IMR-90 (cell line): ENCODE measurements at regions not wholly inside any gene's neighbourhood (a gene's known extent, or its start where the extent isn't known, plus 50 kb on each side); places are given as distances from the start of the nearest gene placed in this dataset.

ENCODE experiments used
- ATAC-seq: fragments of 200-7000 bp; cut with Tn5 transposase; 2 replicates; pipeline ENCODE4 v1.9.1; 2020; ENCODE audit warnings: low read depth, mild to moderate bottlenecking, moderate library complexity
- BruUV-seq: library from RNA; stranded (reverse); fragments of 400-500 nt; replicated peaks from 2 replicates; lab custom pipeline; 2021; lab: Mats Ljungman, UMichigan
- CTCF ChIA-PET: fragments of 300-600 bp; formaldehyde crosslinking; extraction: SDS; loops from one replicate; lab custom pipeline; 2021; ENCODE audit warnings: antibody characterized with exemption; lab: Yijun Ruan, JAX
- POLR2A ChIA-PET: fragments of 300-600 bp; sonication (Branson Sonifier 250); formaldehyde crosslinking; loops from one replicate; lab custom pipeline; 2022; ENCODE audit warnings: antibody characterized with exemption; ENCODE audit not compliant: unreplicated experiment; lab: Charles Lee
- DNase-seq: peaks from one replicate; pipeline ENCODE4 v3.0.0; 2013
- H2AFZ ChIP-seq: replicated peaks from 2 replicates; pipeline ENCODE3; 2013; ENCODE audit warnings: low read length, mild to moderate bottlenecking; ENCODE audit not compliant: poor library complexity
- H2AK5ac ChIP-seq: 2 replicates; pipeline ENCODE4 v1.6.1; 2013; ENCODE audit warnings: low read depth, low read length, inconsistent platforms
- H2AK9ac ChIP-seq: replicated peaks from 2 replicates; pipeline ENCODE3; 2013; ENCODE audit warnings: mild to moderate bottlenecking, low read depth, low read length, moderate library complexity; ENCODE audit not compliant: poor library complexity
- H2BK120ac ChIP-seq: 2 replicates; pipeline ENCODE4 v1.6.1; 2013; ENCODE audit warnings: low read depth, low read length, inconsistent platforms
- H2BK15ac ChIP-seq: 3 replicates; pipeline ENCODE4 v1.6.1; 2013; ENCODE audit warnings: low read depth, low read length, inconsistent platforms
- H2BK20ac ChIP-seq: 2 replicates; pipeline ENCODE4 v1.6.1; 2013; ENCODE audit warnings: low read depth, mild to moderate bottlenecking, inconsistent platforms, low read length, moderate library complexity
- H2BK5ac ChIP-seq: 2 replicates; pipeline ENCODE4 v1.6.1; 2013; ENCODE audit warnings: mild to moderate bottlenecking, low read depth, low read length, inconsistent platforms; ENCODE audit not compliant: poor library complexity, severe bottlenecking
- H3K14ac ChIP-seq: replicated peaks from 2 replicates; pipeline ENCODE4 v1.6.1; 2013; ENCODE audit warnings: low read depth, low read length, inconsistent platforms
- H3K18ac ChIP-seq: 2 replicates; pipeline ENCODE4 v1.6.1; 2013; ENCODE audit warnings: low read depth, low read length, control low read depth
- H3K23ac ChIP-seq: 2 replicates; pipeline ENCODE4 v1.6.1; 2013; ENCODE audit warnings: low read depth, low read length, inconsistent platforms
- H3K27ac ChIP-seq: 2 replicates; pipeline ENCODE4 v1.5.1; 2013; ENCODE audit warnings: mild to moderate bottlenecking, control low read depth, low read length; ENCODE audit not compliant: insufficient read depth
- H3K27me3 ChIP-seq: 2 replicates; pipeline ENCODE4 v1.6.1; 2013; ENCODE audit warnings: low read length; ENCODE audit not compliant: control insufficient read depth, insufficient read depth
- H3K36me3 ChIP-seq: 2 replicates; pipeline ENCODE4 v1.6.1; 2013; ENCODE audit warnings: low read length, mixed read lengths; ENCODE audit not compliant: control insufficient read depth, insufficient read depth
- H3K4ac ChIP-seq: 2 replicates; pipeline ENCODE4 v1.6.1; 2013; ENCODE audit warnings: low read depth, low read length, inconsistent platforms
- H3K4me1 ChIP-seq: 2 replicates; pipeline ENCODE4 v1.6.1; 2013; ENCODE audit warnings: low read length, mixed read lengths; ENCODE audit not compliant: control insufficient read depth, insufficient read depth
- H3K4me2 ChIP-seq: 2 replicates; pipeline ENCODE4 v1.6.1; 2013; ENCODE audit warnings: low read depth, mild to moderate bottlenecking, control low read depth, low read length, moderate library complexity
- H3K4me3 ChIP-seq: 2 replicates; pipeline ENCODE4 v1.5.1; 2013; ENCODE audit warnings: low read depth, mild to moderate bottlenecking, control low read depth, low read length, moderate library complexity; ENCODE audit not compliant: insufficient read depth
- H3K56ac ChIP-seq: 2 replicates; pipeline ENCODE4 v1.6.1; 2013; ENCODE audit warnings: low read length, inconsistent platforms; ENCODE audit not compliant: insufficient read depth; ENCODE audit errors: extremely low read depth
- H3K79me1 ChIP-seq, 2 experiments: 2 replicates each; pipeline ENCODE4 v1.6.1; 2013; ENCODE audit warnings: low read length in 2 of 2, inconsistent platforms in 1 of 2, low read depth in 1 of 2
- H3K9ac ChIP-seq: 2 replicates; pipeline ENCODE4 v1.6.1; 2013; ENCODE audit warnings: low read depth, low read length, control low read depth
- H3K9me1 ChIP-seq: 2 replicates; pipeline ENCODE4 v1.6.1; 2013; ENCODE audit warnings: low read length, inconsistent platforms; ENCODE audit not compliant: insufficient read depth
- H3K9me3 ChIP-seq: 2 replicates; pipeline ENCODE4 v1.6.1; 2013; ENCODE audit warnings: low read length; ENCODE audit not compliant: control insufficient read depth, insufficient read depth
- H4K20me1 ChIP-seq: 2 replicates; pipeline ENCODE4 v1.6.1; 2013; ENCODE audit warnings: low read length, inconsistent platforms; ENCODE audit not compliant: insufficient read depth
- H4K5ac ChIP-seq: 2 replicates; pipeline ENCODE4 v1.6.1; 2013; ENCODE audit warnings: mild to moderate bottlenecking, low read depth, low read length, control low read depth
- H4K8ac ChIP-seq, 2 experiments: 2 replicates each; pipeline ENCODE4 v1.6.1; 2013; ENCODE audit warnings: low read depth in 2 of 2, low read length in 2 of 2, control low read depth in 1 of 2, inconsistent platforms in 1 of 2
- H4K91ac ChIP-seq: 2 replicates; pipeline ENCODE4 v1.6.1; 2013; ENCODE audit warnings: low read depth, low read length, inconsistent platforms; ENCODE audit not compliant: insufficient read depth
- BHLHE40 ChIP-seq: fragments of 150-350 bp; IDR thresholded peaks from 2 replicates; pipeline ENCODE4 v1.6.1; 2016; ENCODE audit warnings: mild to moderate bottlenecking, low read depth, low read length
- CHD1 ChIP-seq: IDR thresholded peaks from 2 replicates; pipeline ENCODE4 v1.6.1; 2012; ENCODE audit warnings: low read depth, low read length, improper control_type of control experiment
- FOS ChIP-seq: fragments of 150-350 bp; IDR thresholded peaks from 2 replicates; pipeline ENCODE4 v1.6.1; 2016; ENCODE audit warnings: low read depth, low read length
- MAFK ChIP-seq: IDR thresholded peaks from 2 replicates; pipeline ENCODE4 v1.6.1; 2012; ENCODE audit warnings: low read depth, low read length, improper control_type of control experiment
- MXI1 ChIP-seq: IDR thresholded peaks from 2 replicates; pipeline ENCODE4 v1.6.1; 2012; ENCODE audit warnings: low read depth, mild to moderate bottlenecking, low read length, moderate library complexity, borderline replicate concordance
- POLR2A ChIP-seq: IDR thresholded peaks from 2 replicates; pipeline ENCODE4 v1.6.1; 2012; ENCODE audit warnings: mild to moderate bottlenecking, low read depth, low read length
- RAD21 ChIP-seq: IDR thresholded peaks from 2 replicates; pipeline ENCODE4 v1.6.1; 2012; ENCODE audit warnings: low read length, improper control_type of control experiment
- RCOR1 ChIP-seq: IDR thresholded peaks from 2 replicates; pipeline ENCODE4 v1.6.1; 2012; ENCODE audit warnings: mild to moderate bottlenecking, low read length, improper control_type of control experiment; ENCODE audit not compliant: insufficient replicate concordance
- RFX5 ChIP-seq: IDR thresholded peaks from 2 replicates; pipeline ENCODE4 v1.8.0; 2012; ENCODE audit warnings: low read depth, mild to moderate bottlenecking, low read length, moderate library complexity
- dilution Hi-C: fragments of 300-500 bp; cut with HindIII; formaldehyde crosslinking; loops from one replicate; pipeline ENCODE4 v1.14.3; 2018; ENCODE audit warnings: low sequenced_read_pairs; ENCODE audit not compliant: unreplicated experiment
- in situ Hi-C: fragments of 300-500 bp; cut with MboI; formaldehyde crosslinking; loops from 3 replicates; pipeline ENCODE4 v1.14.3; 2019; ENCODE audit warnings: low sequenced_read_pairs, inconsistent platforms, mixed read lengths
- intact Hi-C: fragments of 100-400 bp; cut with micrococcal nuclease; formaldehyde crosslinking; loops from 2 replicates; pipeline ENCODE4 v1.10.0; 2022
- TF ChIP-seq, protein P1 (sequence below): fragments of 150-350 bp; IDR thresholded peaks from 2 replicates; pipeline ENCODE4 v1.6.1; 2016; ENCODE audit warnings: low read depth, mild to moderate bottlenecking, low read length, moderate library complexity, borderline replicate concordance

DNA sequence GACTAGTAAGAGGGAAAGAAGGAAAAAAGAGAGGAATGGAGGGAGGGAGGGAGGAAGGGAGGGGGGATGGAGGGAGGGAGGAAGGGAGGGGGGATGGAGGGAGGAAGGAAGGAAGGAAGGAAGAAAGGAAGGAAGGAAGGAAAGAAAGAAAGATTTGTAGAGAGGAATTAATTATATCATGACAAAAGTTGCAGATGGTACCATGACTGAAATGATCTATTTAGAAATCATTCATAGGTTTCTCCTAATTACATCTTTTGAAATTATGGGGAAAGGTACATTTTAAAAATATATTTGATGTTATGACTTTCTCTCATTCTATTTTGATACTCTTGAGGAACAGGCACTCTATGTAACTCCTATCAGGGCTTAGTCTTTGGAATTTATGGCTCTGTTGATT lies 236.2 kb upstream of the BTG1 start:
- intact Hi-C loops (no loop called here), in situ Hi-C loops (no loop called here), dilution Hi-C loops (no loop called here)
- no peak overlapping the region for H4K8ac ChIP-seq
- H4K5ac ChIP-seq: no peak overlapping the region
- H2BK5ac ChIP-seq: no peak overlapping the region
- H3K36me3 ChIP-seq: no peaks in the 10 kb centered on the region
- H3K27me3 ChIP-seq: no peaks in the 10 kb centered on the region; the same call in 1 of the 2 replicates
- H3K4me1 ChIP-seq: no peaks in the 10 kb centered on the region
- CTCF ChIA-PET: no interaction called here
- no peak overlapping the region for H3K9ac ChIP-seq
- ATAC-seq (no peak), DNase-seq (no peak)
- H3K9me1 ChIP-seq: no peaks in the 10 kb centered on the region
- H3K9me3 ChIP-seq: no peaks in the 10 kb centered on the region
- no TSS peak for BruUV-seq
- H2AK9ac ChIP-seq: no peak overlapping the region
- POLR2A ChIA-PET: no interaction called here
- H2AK5ac ChIP-seq: no peak overlapping the region
- no peak overlapping the region for H3K27ac ChIP-seq
- H2BK120ac ChIP-seq: no peak overlapping the region
- H4K91ac ChIP-seq: no peak overlapping the region
- no peak overlapping the region for H3K56ac ChIP-seq
- no peak overlapping the region for H2AFZ ChIP-seq
- no peak overlapping the region for H3K4me2 ChIP-seq
- H4K20me1 ChIP-seq: no peaks in the 10 kb centered on the region
- no peak overlapping the region for H3K14ac ChIP-seq
- no peak overlapping the region for H2BK20ac ChIP-seq
- no peak overlapping the region for H2BK15ac ChIP-seq
- no peak overlapping the region for H3K23ac ChIP-seq
- H3K4me3 ChIP-seq: no peak overlapping the region
- no peaks in the 10 kb centered on the region for H3K79me1 ChIP-seq
- TF ChIP-seq POLR2A (no peak), MAFK (no peak), BHLHE40 (no peak), CHD1 (no peak), MXI1 (no peak), RCOR1 (no peak), RFX5 (no peak), RAD21 (no peak), FOS (no peak)
- TF ChIP-seq, protein P1, sequence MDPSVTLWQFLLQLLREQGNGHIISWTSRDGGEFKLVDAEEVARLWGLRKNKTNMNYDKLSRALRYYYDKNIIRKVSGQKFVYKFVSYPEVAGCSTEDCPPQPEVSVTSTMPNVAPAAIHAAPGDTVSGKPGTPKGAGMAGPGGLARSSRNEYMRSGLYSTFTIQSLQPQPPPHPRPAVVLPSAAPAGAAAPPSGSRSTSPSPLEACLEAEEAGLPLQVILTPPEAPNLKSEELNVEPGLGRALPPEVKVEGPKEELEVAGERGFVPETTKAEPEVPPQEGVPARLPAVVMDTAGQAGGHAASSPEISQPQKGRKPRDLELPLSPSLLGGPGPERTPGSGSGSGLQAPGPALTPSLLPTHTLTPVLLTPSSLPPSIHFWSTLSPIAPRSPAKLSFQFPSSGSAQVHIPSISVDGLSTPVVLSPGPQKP: no peak
- H3K18ac ChIP-seq: no peak overlapping the region
- H3K4ac ChIP-seq: no peak overlapping the region
